Caco-2 (cell line): ENCODE measurements at regions not wholly inside any gene's neighbourhood (a gene's known extent, or its start where the extent isn't known, plus 50 kb on each side); places are given as distances from the start of the nearest gene placed in this dataset.

Experiments used
- BruUV-seq: library from RNA; stranded (reverse); fragments of 400-500 nt; replicated peaks from 2 replicates; lab custom pipeline; 2021; lab: Mats Ljungman, UMichigan
- CTCF ChIA-PET: fragments of 300-600 bp; sonication (Branson Sonifier 250); formaldehyde crosslinking; loops from one replicate; lab custom pipeline; 2022; ENCODE audit warnings: antibody characterized with exemption; lab: Charles Lee
- POLR2A ChIA-PET: fragments of 300-600 bp; sonication (Branson Sonifier 250); formaldehyde crosslinking; loops from one replicate; lab custom pipeline; 2022; ENCODE audit warnings: antibody characterized with exemption; lab: Charles Lee
- DNase-seq, 2 experiments: peaks; one replicate each; pipeline versions ENCODE4 v3.0.0 to v3.0.0-alpha.2; 2020 to 2022
- H3K27me3 ChIP-seq: replicated peaks from 2 replicates; pipeline ENCODE4 v1.6.0; 2011; ENCODE audit warnings: low read length; ENCODE audit not compliant: control insufficient read depth, insufficient read depth
- H3K36me3 ChIP-seq: 2 replicates; pipeline ENCODE4 v1.5.1; 2011; ENCODE audit warnings: low read length; ENCODE audit not compliant: control insufficient read depth, insufficient read depth
- H3K4me1 ChIP-seq: fragments of 250-450 bp; sonication (Bioruptor Pico); 2 replicates; pipeline ENCODE4 v1.5.1; 2020; ENCODE audit warnings: mild to moderate bottlenecking
- H3K4me3 ChIP-seq: 2 replicates; pipeline ENCODE4 v1.5.1; 2011; ENCODE audit warnings: low read depth, mild to moderate bottlenecking, control low read depth, low read length
- H3K9me3 ChIP-seq: fragments of 250-450 bp; sonication (Bioruptor Pico); 2 replicates; pipeline ENCODE4 v1.5.1; 2020; ENCODE audit warnings: mild to moderate bottlenecking, moderate library complexity
- H3K27ac Mint-ChIP-seq: one replicate; pipeline ENCODE4 v1.8.0; 2022; ENCODE audit warnings: mixed read lengths; ENCODE audit not compliant: unreplicated experiment
- H3K27me3 Mint-ChIP-seq: one replicate; pipeline ENCODE4 v1.8.0; 2022; ENCODE audit warnings: mixed read lengths; ENCODE audit not compliant: insufficient read depth, unreplicated experiment
- H3K36me3 Mint-ChIP-seq: one replicate; pipeline ENCODE4 v1.8.0; 2022; ENCODE audit warnings: mild to moderate bottlenecking, mixed read lengths; ENCODE audit not compliant: insufficient read depth, unreplicated experiment
- H3K4me1 Mint-ChIP-seq: one replicate; pipeline ENCODE4 v1.8.0; 2022; ENCODE audit warnings: low read depth, mixed read lengths; ENCODE audit not compliant: unreplicated experiment
- H3K4me3 Mint-ChIP-seq: one replicate; pipeline ENCODE4 v1.8.0; 2022; ENCODE audit warnings: mild to moderate bottlenecking, moderate library complexity, mixed read lengths; ENCODE audit not compliant: unreplicated experiment
- H3K9me3 Mint-ChIP-seq: one replicate; pipeline ENCODE4 v1.8.0; 2022; ENCODE audit warnings: mixed read lengths; ENCODE audit not compliant: unreplicated experiment
- CTCF ChIP-seq, 2 experiments: fragments of 200-600 bp in 1 of 2; IDR thresholded peaks; 1 replicate in 1 of 2; 2 replicates in 1 of 2; pipeline versions ENCODE4 v1.5.1 to v1.8.0; 2011 to 2022; ENCODE audit warnings: antibody characterized with exemption in 1 of 2, control low read depth in 1 of 2, inconsistent platforms in 1 of 2, low read depth in 1 of 2, low read length in 1 of 2, mild to moderate bottlenecking in 1 of 2, moderate library complexity in 1 of 2; ENCODE audit not compliant: insufficient read depth in 1 of 2, severe bottlenecking in 1 of 2, unreplicated experiment in 1 of 2
- intact Hi-C: fragments of 100-400 bp; cut with micrococcal nuclease; formaldehyde crosslinking; loops from one replicate; pipeline ENCODE4 v1.10.0; 2022; ENCODE audit not compliant: unreplicated experiment

- Histone ChIP-seq H3K4me3 (no peak overlapping the region), H3K9me3 (no peaks in the 10 kb centered on the region), H3K36me3 (no peaks in the 10 kb centered on the region; the same call in 1 of the 2 replicates), H3K4me1 (peaks cover 35% of the 10 kb centered on the region), H3K27me3 (no peaks in the 10 kb centered on the region)
- peaks cover 9% of the 10 kb centered on the region for H3K9me3 Mint-ChIP-seq
- POLR2A ChIA-PET, result no interaction called here
- no peak for DNase-seq
- H3K4me1 Mint-ChIP-seq, result peaks cover 21% of the 10 kb centered on the region
- no peak for TF ChIP-seq CTCF (IDR thresholded peaks at IDR 0.05; ENCODE audit: insufficient read depth in 1 of 2, low read depth in 1 of 2, low read length in 1 of 2, severe bottlenecking in 1 of 2, unreplicated experiment in 1 of 2)
- no peak overlapping the region for H3K4me3 Mint-ChIP-seq
- intact Hi-C loops, result no loop called here
- BruUV-seq, result no TSS peak
- no peaks in the 10 kb centered on the region for H3K27me3 Mint-ChIP-seq
- CTCF ChIA-PET, result interaction anchor here (0.6 kb wide), 1 partner anchor 87 kb away, joined by 4 read pairs; no protein-coding TSS in a partner anchor
- no peaks in the 10 kb centered on the region for H3K36me3 Mint-ChIP-seq
- H3K27ac Mint-ChIP-seq, result peak overlapping the region; percentile 41
These were observed 65.7 kb upstream of the STX18 start for GRCh38 chr4:4607336-4608213.

DNA sequence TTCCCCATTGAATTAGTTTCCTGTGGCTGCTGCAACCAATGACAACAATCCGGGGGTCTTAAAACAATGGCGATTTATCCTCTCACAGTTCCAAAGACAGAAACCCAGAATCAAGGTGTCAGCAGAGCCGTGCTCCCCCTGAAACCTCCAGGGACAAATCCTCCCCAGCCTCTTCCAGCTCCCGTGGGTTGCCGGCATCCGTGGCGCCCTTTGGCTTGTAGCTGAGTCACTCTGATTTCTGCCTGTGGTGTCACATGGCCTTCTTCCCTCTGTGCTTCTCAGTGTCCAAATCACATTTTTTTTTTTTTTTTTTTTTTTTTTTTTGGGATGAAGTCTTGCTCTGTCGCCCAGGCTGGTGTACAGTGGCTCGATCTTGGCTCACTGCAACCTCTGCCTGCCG is 64.5 kb upstream of the STX18 start:
- no TSS peak for BruUV-seq
- ChIA-PET POLR2A (no interaction called here), CTCF (interaction anchor here (0.7 kb wide), 1 partner anchor 265 kb away, joined by 11 read pairs; no protein-coding TSS in a partner anchor)
- Mint-ChIP-seq H3K27ac (peak overlapping the region; percentile 18), H3K36me3 (no peaks in the 10 kb centered on the region), H3K9me3 (peaks cover 9% of the 10 kb centered on the region), H3K4me1 (peaks cover 21% of the 10 kb centered on the region), H3K4me3 (no peak overlapping the region), H3K27me3 (no peaks in the 10 kb centered on the region)
- intact Hi-C loops, result no loop called here
- DNase-seq, result no peak
- Histone ChIP-seq H3K4me3 (no peak overlapping the region), H3K36me3 (no peaks in the 10 kb centered on the region; the same call in 1 of the 2 replicates), H3K4me1 (peaks cover 35% of the 10 kb centered on the region), H3K27me3 (no peaks in the 10 kb centered on the region), H3K9me3 (no peaks in the 10 kb centered on the region)
- no peak for TF ChIP-seq CTCF (IDR thresholded peaks at IDR 0.05; ENCODE audit: insufficient read depth in 1 of 2, low read depth in 1 of 2, low read length in 1 of 2, severe bottlenecking in 1 of 2, unreplicated experiment in 1 of 2)

GRCh38 chr4:4605849-4606248 is 64.0 kb upstream of the STX18 start:
- no peak for TF ChIP-seq CTCF (IDR thresholded peaks at IDR 0.05; ENCODE audit: insufficient read depth in 1 of 2, low read depth in 1 of 2, low read length in 1 of 2, severe bottlenecking in 1 of 2, unreplicated experiment in 1 of 2)
- Histone ChIP-seq H3K36me3 (no peaks in the 10 kb centered on the region; the same call in 1 of the 2 replicates), H3K4me1 (peaks cover 35% of the 10 kb centered on the region), H3K9me3 (no peaks in the 10 kb centered on the region), H3K27me3 (no peaks in the 10 kb centered on the region), H3K4me3 (no peak overlapping the region)
- POLR2A ChIA-PET, result no interaction called here
- H3K27ac Mint-ChIP-seq, result peak overlapping the region; percentile 18
- peaks cover 21% of the 10 kb centered on the region for H3K4me1 Mint-ChIP-seq
- intact Hi-C loops, result loop anchor here (2.0 kb wide), 1 partner anchor 61 kb away; no protein-coding TSS in a partner anchor
- H3K36me3 Mint-ChIP-seq, result no peaks in the 10 kb centered on the region
- peaks cover 9% of the 10 kb centered on the region for H3K9me3 Mint-ChIP-seq
- CTCF ChIA-PET, result interaction anchor here (0.7 kb wide), 1 partner anchor 265 kb away, joined by 11 read pairs; no protein-coding TSS in a partner anchor
- no peak overlapping the region for H3K4me3 Mint-ChIP-seq
- no peak for DNase-seq
- H3K27me3 Mint-ChIP-seq, result no peaks in the 10 kb centered on the region
- BruUV-seq, result no TSS peak
